H9 (cell line): ENCODE measurements at regions not wholly inside any gene's neighbourhood (a gene's known extent, or its start where the extent isn't known, plus 50 kb on each side); places are given as distances from the start of the nearest gene placed in this dataset.

Experiments used
- DNase-seq: peaks from one replicate; pipeline ENCODE4 v3.0.0-alpha.2; 2017
- H2AFZ ChIP-seq: one replicate; pipeline ENCODE4 v1.6.1; 2013; ENCODE audit warnings: mild to moderate bottlenecking, low read length, control low read depth, moderate library complexity
- H2AK5ac ChIP-seq: 2 replicates; pipeline ENCODE4 v1.6.1; 2013; ENCODE audit warnings: low read length, control low read depth, mixed read lengths; ENCODE audit not compliant: insufficient read length
- H2BK120ac ChIP-seq: one replicate; pipeline ENCODE4 v1.6.1; 2013; ENCODE audit warnings: low read depth, mild to moderate bottlenecking, low read length, control low read depth, inconsistent platforms; ENCODE audit not compliant: poor library complexity, severe bottlenecking
- H2BK12ac ChIP-seq: 2 replicates; pipeline ENCODE4 v1.6.1; 2013; ENCODE audit warnings: low read length, control low read depth, mixed read lengths, low read depth; ENCODE audit not compliant: insufficient read length
- H2BK15ac ChIP-seq: 2 replicates; pipeline ENCODE4 v1.6.1; 2013; ENCODE audit warnings: low read depth, low read length, control low read depth
- H2BK20ac ChIP-seq: one replicate; pipeline ENCODE4 v1.6.1; 2013; ENCODE audit warnings: low read depth, mild to moderate bottlenecking, low read length, control low read depth, inconsistent platforms; ENCODE audit not compliant: poor library complexity, severe bottlenecking
- H2BK5ac ChIP-seq: 2 replicates; pipeline ENCODE4 v1.6.1; 2013; ENCODE audit warnings: low read length, control low read depth, mixed read lengths; ENCODE audit not compliant: insufficient read length
- H3K14ac ChIP-seq: 2 replicates; pipeline ENCODE4 v1.6.1; 2013; ENCODE audit warnings: low read length, control low read depth; ENCODE audit not compliant: insufficient read depth
- H3K18ac ChIP-seq: 2 replicates; pipeline ENCODE4 v1.6.1; 2013; ENCODE audit warnings: low read depth, mild to moderate bottlenecking, mixed read lengths, low read length, control low read depth; ENCODE audit not compliant: insufficient read length
- H3K23ac ChIP-seq: 2 replicates; pipeline ENCODE4 v1.6.1; 2013; ENCODE audit warnings: low read length, control low read depth, mixed read lengths, low read depth; ENCODE audit not compliant: insufficient read length
- H3K23me2 ChIP-seq: 2 replicates; pipeline ENCODE4 v1.6.1; 2013; ENCODE audit warnings: low read depth, mild to moderate bottlenecking, mixed read lengths, low read length, control low read depth; ENCODE audit not compliant: insufficient read length, poor library complexity, severe bottlenecking
- H3K27ac ChIP-seq: 2 replicates; pipeline ENCODE4 v1.5.1; 2013; ENCODE audit warnings: low read length, control low read depth, mixed read lengths, low read depth; ENCODE audit not compliant: insufficient read length
- H3K27me3 ChIP-seq: 2 replicates; pipeline ENCODE4 v1.6.1; 2013; ENCODE audit warnings: low read length, control low read depth, inconsistent platforms; ENCODE audit not compliant: insufficient read depth
- H3K4ac ChIP-seq: 2 replicates; pipeline ENCODE4 v1.6.1; 2013; ENCODE audit warnings: low read depth, mild to moderate bottlenecking, control low read depth, inconsistent platforms, low read length, moderate library complexity
- H3K4me1 ChIP-seq: 2 replicates; pipeline ENCODE4 v1.6.1; 2013; ENCODE audit warnings: low read length, control low read depth, inconsistent platforms; ENCODE audit not compliant: insufficient read depth
- H3K4me2 ChIP-seq: 2 replicates; pipeline ENCODE4 v1.6.1; 2013; ENCODE audit warnings: low read length, control low read depth, mixed read lengths; ENCODE audit not compliant: insufficient read length, insufficient read depth
- H3K56ac ChIP-seq: 2 replicates; pipeline ENCODE4 v1.6.1; 2013; ENCODE audit warnings: low read depth, mild to moderate bottlenecking, mixed read lengths, low read length, control low read depth; ENCODE audit not compliant: insufficient read length
- H3K79me1 ChIP-seq: 2 replicates; pipeline ENCODE4 v1.6.1; 2013; ENCODE audit warnings: low read depth, mild to moderate bottlenecking, moderate library complexity, low read length, control low read depth, inconsistent platforms; ENCODE audit not compliant: insufficient read depth, poor library complexity, severe bottlenecking
- H3K79me2 ChIP-seq: 2 replicates; pipeline ENCODE4 v1.6.1; 2013; ENCODE audit warnings: low read length, control low read depth, inconsistent platforms; ENCODE audit not compliant: insufficient read depth
- H3K9ac ChIP-seq: 2 replicates; pipeline ENCODE4 v1.6.1; 2013; ENCODE audit warnings: low read length, control low read depth, mixed read lengths; ENCODE audit not compliant: insufficient read length; ENCODE audit errors: extremely low read depth
- H3K9me3 ChIP-seq: one replicate; pipeline ENCODE4 v1.6.1; 2013; ENCODE audit warnings: low read depth, low read length, inconsistent platforms; ENCODE audit not compliant: control insufficient read depth
- H3T11ph ChIP-seq: one replicate; pipeline ENCODE4 v1.6.1; 2013; ENCODE audit warnings: mild to moderate bottlenecking, low read length, control low read depth, inconsistent platforms
- H4K20me1 ChIP-seq: one replicate; pipeline ENCODE4 v1.6.1; 2013; ENCODE audit not compliant: control insufficient read depth, insufficient read length, insufficient read depth
- H4K5ac ChIP-seq: 2 replicates; pipeline ENCODE4 v1.6.1; 2013; ENCODE audit warnings: low read depth, mild to moderate bottlenecking, mixed read lengths, low read length, control low read depth; ENCODE audit not compliant: insufficient read length
- H4K8ac ChIP-seq: replicated peaks from 2 replicates; pipeline ENCODE4 v1.6.1; 2013; ENCODE audit warnings: low read length, control low read depth, mixed read lengths, low read depth; ENCODE audit not compliant: insufficient read length
- H4K91ac ChIP-seq: 2 replicates; pipeline ENCODE4 v1.6.1; 2013; ENCODE audit warnings: low read depth, mild to moderate bottlenecking, moderate library complexity, mixed read lengths, low read length, control low read depth; ENCODE audit not compliant: insufficient read length
- H3K27ac Mint-ChIP-seq, 3 experiments: 2 replicates in 2 of 3; 3 replicates in 1 of 3; pipeline ENCODE4 v1.8.0; 2020 to 2021; ENCODE audit warnings: mixed read lengths in 3 of 3, mild to moderate bottlenecking in 1 of 3, moderate library complexity in 1 of 3
- H3K27me3 Mint-ChIP-seq: 2 replicates; pipeline ENCODE4 v1.8.0; 2021; ENCODE audit warnings: low read depth, mild to moderate bottlenecking, moderate library complexity, mixed read lengths
- H3K36me3 Mint-ChIP-seq, 3 experiments: 2 replicates in 2 of 3; 3 replicates in 1 of 3; pipeline ENCODE4 v1.8.0; 2020 to 2021; ENCODE audit warnings: low read depth in 3 of 3, mixed read lengths in 3 of 3; ENCODE audit not compliant: insufficient read depth in 1 of 3
- H3K4me1 Mint-ChIP-seq, 2 experiments: 2 replicates each; pipeline ENCODE4 v1.8.0; 2020; ENCODE audit warnings: mixed read lengths in 2 of 2
- H3K4me3 Mint-ChIP-seq, 2 experiments: 2 replicates in 1 of 2; 3 replicates in 1 of 2; pipeline ENCODE4 v1.8.0; 2020 to 2021; ENCODE audit warnings: mild to moderate bottlenecking in 2 of 2, mixed read lengths in 2 of 2, moderate library complexity in 1 of 2
- H3K9me3 Mint-ChIP-seq, 2 experiments: 2 replicates in 1 of 2; 3 replicates in 1 of 2; pipeline ENCODE4 v1.8.0; 2020; ENCODE audit warnings: mild to moderate bottlenecking in 2 of 2, mixed read lengths in 2 of 2, moderate library complexity in 1 of 2
- whole genome bisulfite sequencing: extraction: QIAGEN DNeasy Blood & Tissue Kit; methylation state at CpG from one replicate; pipeline ENCODE4 v1.1.7; 2013; ENCODE audit warnings: missing lambda C conversion rate, low lambda C conversion rate, mixed read lengths; ENCODE audit not compliant: insufficient read length; ENCODE audit errors: extremely low coverage; 5-methylcytosine and 5-hydroxymethylcytosine counted together
- TF ChIP-seq, protein P1 (sequence below): fragments of 200-600 bp; sonication (generic); conservative IDR thresholded peaks from 3 replicates; pipeline ENCODE4 v1.8.0; 2021; ENCODE audit warnings: antibody characterized with exemption, mild to moderate bottlenecking

GRCh38 chr5:61758711-61759110, 426.7 kb downstream of the ZSWIM6 start:
- peaks cover 27 to 30% of the 10 kb centered on the region in 2 experiments for H3K9me3 Mint-ChIP-seq
- Histone ChIP-seq H2BK120ac (no peak overlapping the region), H4K5ac (no peak overlapping the region), H2AFZ (no peak overlapping the region), H2AK5ac (no peak overlapping the region), H4K8ac (no peak overlapping the region), H3K27ac (no peak overlapping the region), H3K23ac (no peak overlapping the region), H2BK5ac (no peak overlapping the region), H3K56ac (no peak overlapping the region), H4K91ac (no peak overlapping the region), H3K9me3 (no peaks in the 10 kb centered on the region), H3K14ac (no peak overlapping the region), H2BK12ac (no peak overlapping the region), H3K79me1 (no peaks in the 10 kb centered on the region), H3K79me2 (no peaks in the 10 kb centered on the region), H2BK20ac (no peak overlapping the region), H3K4ac (no peak overlapping the region), H4K20me1 (no peaks in the 10 kb centered on the region), H3K4me2 (no peak overlapping the region), H3T11ph (no peak overlapping the region), H3K18ac (no peak overlapping the region), H3K4me1 (no peaks in the 10 kb centered on the region; the same call in 1 of the 2 replicates), H3K9ac (no peak overlapping the region), H2BK15ac (no peak overlapping the region), H3K27me3 (no peaks in the 10 kb centered on the region), H3K23me2 (no peaks in the 10 kb centered on the region)
- no peaks in the 10 kb centered on the region for H3K27me3 Mint-ChIP-seq
- no peak for DNase-seq
- no peak overlapping the region for H3K4me3 Mint-ChIP-seq
- peaks cover 11 to 24% (median 12%) of the 10 kb centered on the region in 3 experiments for H3K36me3 Mint-ChIP-seq
- H3K4me1 Mint-ChIP-seq = peaks cover 7 to 9% of the 10 kb centered on the region in 2 experiments; a peak in 3 of 4 replicates
- H3K27ac Mint-ChIP-seq = no peak overlapping the region; a peak in 1 of 7 replicates
- TF ChIP-seq, protein P1, sequence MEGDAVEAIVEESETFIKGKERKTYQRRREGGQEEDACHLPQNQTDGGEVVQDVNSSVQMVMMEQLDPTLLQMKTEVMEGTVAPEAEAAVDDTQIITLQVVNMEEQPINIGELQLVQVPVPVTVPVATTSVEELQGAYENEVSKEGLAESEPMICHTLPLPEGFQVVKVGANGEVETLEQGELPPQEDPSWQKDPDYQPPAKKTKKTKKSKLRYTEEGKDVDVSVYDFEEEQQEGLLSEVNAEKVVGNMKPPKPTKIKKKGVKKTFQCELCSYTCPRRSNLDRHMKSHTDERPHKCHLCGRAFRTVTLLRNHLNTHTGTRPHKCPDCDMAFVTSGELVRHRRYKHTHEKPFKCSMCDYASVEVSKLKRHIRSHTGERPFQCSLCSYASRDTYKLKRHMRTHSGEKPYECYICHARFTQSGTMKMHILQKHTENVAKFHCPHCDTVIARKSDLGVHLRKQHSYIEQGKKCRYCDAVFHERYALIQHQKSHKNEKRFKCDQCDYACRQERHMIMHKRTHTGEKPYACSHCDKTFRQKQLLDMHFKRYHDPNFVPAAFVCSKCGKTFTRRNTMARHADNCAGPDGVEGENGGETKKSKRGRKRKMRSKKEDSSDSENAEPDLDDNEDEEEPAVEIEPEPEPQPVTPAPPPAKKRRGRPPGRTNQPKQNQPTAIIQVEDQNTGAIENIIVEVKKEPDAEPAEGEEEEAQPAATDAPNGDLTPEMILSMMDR = no peak
- no CpG with 5 or more reads among the region's 6 CpGs for WGBS
